Tibial nerve (tissue), 4 donors: ENCODE measurements at regions not wholly inside any gene's neighbourhood (a gene's known extent, or its start where the extent isn't known, plus 50 kb on each side); places are given as distances from the start of the nearest gene placed in this dataset.
"Not testable (repeated sequence)": the region's sequence is repeated elsewhere in the genome, so short reads cannot be mapped to it uniquely, and the experiment has no call there.

ENCODE experiments used
- CTCF ChIP-seq, 5 experiments: fragments of 200-600 bp in 3 of 5; fragments of 450-650 bp in 2 of 5; sonication (generic) in 3 of 5; IDR thresholded peaks; one replicate each; pipeline ENCODE4 v1.5.1; 2016 to 2019; ENCODE audit warnings: antibody characterized with exemption in 5 of 5, mild to moderate bottlenecking in 3 of 5, moderate library complexity in 2 of 5
- EP300 ChIP-seq, 2 donors: sonication (generic); formaldehyde crosslinking; IDR thresholded peaks; one replicate each; pipeline ENCODE4 v1.6.1; 2017; ENCODE audit warnings: antibody characterized with exemption in 2 of 2, mild to moderate bottlenecking in 1 of 2

GRCh38 chr1:238429703-238430102, 539.0 kb upstream of the ZP4 start:
- not testable (repeated sequence) for TF ChIP-seq CTCF, EP300 (IDR thresholded peaks at IDR 0.05)
